HG03575 (cell line): ENCODE measurements at regions not wholly inside any gene's neighbourhood (a gene's known extent, or its start where the extent isn't known, plus 50 kb on each side); places are given as distances from the start of the nearest gene placed in this dataset.

Source experiments
- ATAC-seq: cut with Tn5 transposase; IDR thresholded peaks from one replicate; pipeline ENCODE4 v1.9.1; 2021; ENCODE audit not compliant: unreplicated experiment, insufficient number of reproducible peaks, low FRiP score; ENCODE audit errors: extremely low read depth

- ATAC-seq: no peak
These were observed 874.9 kb upstream of the PCDH20 start for GRCh38 chr13:62290542-62290941.

GRCh38 chr13:62287764-62288163 lies 872.1 kb upstream of the PCDH20 start:
- ATAC-seq: no peak

GRCh38 chr13:62280590-62280989 lies 864.9 kb upstream of the PCDH20 start:
- ATAC-seq: no peak

GRCh38 chr13:62278271-62278670 lies 862.6 kb upstream of the PCDH20 start:
- no peak for ATAC-seq

GRCh38 chr13:62251734-62252133 lies 836.1 kb upstream of the PCDH20 start:
- no peak for ATAC-seq

- ATAC-seq: no peak
These were observed 835.0 kb upstream of the PCDH20 start for GRCh38 chr13:62250501-62251201.

GRCh38 chr13:62246581-62246980 lies 830.9 kb upstream of the PCDH20 start:
- ATAC-seq: no peak

- no peak for ATAC-seq
These were observed 827.5 kb upstream of the PCDH20 start for GRCh38 chr13:62243106-62243505.

- no peak for ATAC-seq
These were observed 819.3 kb upstream of the PCDH20 start for GRCh38 chr13:62234780-62235440.

GRCh38 chr13:62210951-62211350 lies 795.3 kb upstream of the PCDH20 start:
- no peak for ATAC-seq

- ATAC-seq: peak; percentile 62
These were observed 793.9 kb upstream of the PCDH20 start for GRCh38 chr13:62209529-62209928.

GRCh38 chr13:62207388-62207787 lies 791.7 kb upstream of the PCDH20 start:
- no peak for ATAC-seq

- no peak for ATAC-seq
These were observed 790.5 kb upstream of the PCDH20 start for GRCh38 chr13:62206165-62206564.

GRCh38 chr13:62205273-62205672 lies 789.6 kb upstream of the PCDH20 start:
- no peak for ATAC-seq

- no peak for ATAC-seq
These were observed 778.7 kb upstream of the PCDH20 start for GRCh38 chr13:62194371-62194770.

GRCh38 chr13:62193919-62194318 lies 778.3 kb upstream of the PCDH20 start:
- ATAC-seq: no peak

- ATAC-seq: no peak
These were observed 770.1 kb upstream of the PCDH20 start for GRCh38 chr13:62185631-62186255.

GRCh38 chr13:62176051-62176450 lies 760.4 kb upstream of the PCDH20 start:
- ATAC-seq: no peak

GRCh38 chr13:62173958-62174357 lies 758.3 kb upstream of the PCDH20 start:
- no peak for ATAC-seq

GRCh38 chr13:62171697-62172096 lies 756.0 kb upstream of the PCDH20 start:
- ATAC-seq: no peak
